NCI-H2081 treated with DMSO at 0.1 percent for 48 hours (cell line): ENCODE measurements at regions not wholly inside any gene's neighbourhood (a gene's known extent, or its start where the extent isn't known, plus 50 kb on each side); places are given as distances from the start of the nearest gene placed in this dataset.
"Not testable (repeated sequence)": the region's sequence is repeated elsewhere in the genome, so short reads cannot be mapped to it uniquely, and the experiment has no call there.

Experiments used
- DNase-seq: peaks from one replicate; lab custom pipeline; 2025; lab: John Stamatoyannopoulos, UW

DNA sequence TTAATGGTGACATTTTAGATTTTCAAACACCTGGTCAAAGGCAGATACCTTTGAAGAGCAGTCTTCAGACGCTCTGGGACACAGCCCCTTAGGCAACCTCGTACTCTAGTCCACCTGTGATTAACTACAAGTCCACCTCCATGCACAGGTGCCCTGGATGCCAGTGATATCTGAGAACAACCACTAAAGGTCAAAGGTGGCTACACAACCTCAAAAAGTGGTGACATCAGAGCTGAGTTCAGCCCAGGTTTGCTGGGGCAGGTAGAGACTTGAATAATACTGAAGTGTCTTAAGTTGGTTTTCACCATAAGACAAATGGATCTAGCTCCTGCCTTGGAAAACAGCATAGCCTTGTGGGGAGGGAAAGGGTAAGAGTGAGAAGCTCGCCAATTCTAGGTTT lies 143.4 kb upstream of the ADO start:
- DNase-seq, result no peak

- DNase-seq, result no peak
Observed at GRCh38 chr10:62662486-62662885, 142.0 kb upstream of the ADO start.

GRCh38 chr10:62665771-62666170 lies 138.7 kb upstream of the ADO start:
- no peak for DNase-seq

DNA sequence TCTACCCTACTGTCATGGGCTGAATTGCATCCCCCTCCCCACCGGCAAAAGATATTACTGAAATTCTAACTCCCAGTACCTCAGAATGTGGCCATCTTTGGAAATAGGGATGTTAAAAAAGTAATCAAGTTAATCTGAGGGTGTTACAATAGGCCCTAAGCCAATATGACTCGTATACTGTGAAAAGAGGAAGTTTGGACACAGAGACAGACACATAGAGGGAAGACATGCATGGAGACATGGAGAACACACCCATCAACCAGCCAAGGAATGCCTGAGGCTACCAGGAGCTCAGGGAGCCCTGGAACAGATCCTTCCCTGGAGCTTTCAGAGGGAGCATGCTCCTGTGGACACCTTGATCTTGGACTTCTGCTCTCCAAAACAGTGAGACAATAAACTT lies 138.2 kb upstream of the ADO start:
- no peak for DNase-seq

DNA sequence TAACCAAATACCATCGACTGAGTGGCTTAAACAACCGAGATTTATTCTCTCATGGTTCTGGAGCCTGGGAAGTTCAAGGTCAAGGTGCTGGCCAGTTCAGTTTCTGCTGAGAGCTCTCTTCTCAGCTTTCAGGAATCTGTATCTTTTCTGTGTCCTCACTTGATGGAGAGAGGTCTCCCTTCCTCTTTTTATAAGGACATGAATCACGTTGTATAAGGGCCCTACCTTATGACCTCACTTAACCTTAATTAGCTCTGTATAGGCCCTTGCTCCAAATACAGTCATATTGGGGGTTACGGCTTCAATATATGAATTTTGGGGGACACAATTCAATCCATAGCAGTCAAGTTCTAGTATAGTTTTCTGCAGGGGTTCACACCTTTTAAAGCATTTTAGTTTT lies 135.2 kb upstream of the ADO start:
- no peak for DNase-seq

DNA sequence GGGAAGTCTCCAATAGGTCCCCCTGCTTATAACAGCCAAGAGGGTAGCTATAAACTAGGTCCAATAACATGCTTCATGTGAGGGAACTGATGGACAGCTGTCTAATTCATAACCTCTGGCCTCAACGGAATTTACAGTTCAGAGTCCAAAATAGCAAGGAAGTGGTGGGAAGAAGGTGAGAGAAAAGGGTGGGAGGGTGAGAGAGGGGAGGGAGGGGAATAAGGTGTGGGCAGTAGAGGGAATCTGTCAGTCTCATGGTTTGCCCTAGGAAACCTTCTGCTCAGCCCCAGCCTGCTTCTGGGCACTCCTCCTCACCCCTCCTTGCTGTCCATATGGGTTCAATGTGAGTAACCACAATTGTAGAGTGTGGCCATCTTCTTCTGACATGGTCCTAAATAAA lies 133.4 kb upstream of the ADO start:
- DNase-seq, result no peak

DNA sequence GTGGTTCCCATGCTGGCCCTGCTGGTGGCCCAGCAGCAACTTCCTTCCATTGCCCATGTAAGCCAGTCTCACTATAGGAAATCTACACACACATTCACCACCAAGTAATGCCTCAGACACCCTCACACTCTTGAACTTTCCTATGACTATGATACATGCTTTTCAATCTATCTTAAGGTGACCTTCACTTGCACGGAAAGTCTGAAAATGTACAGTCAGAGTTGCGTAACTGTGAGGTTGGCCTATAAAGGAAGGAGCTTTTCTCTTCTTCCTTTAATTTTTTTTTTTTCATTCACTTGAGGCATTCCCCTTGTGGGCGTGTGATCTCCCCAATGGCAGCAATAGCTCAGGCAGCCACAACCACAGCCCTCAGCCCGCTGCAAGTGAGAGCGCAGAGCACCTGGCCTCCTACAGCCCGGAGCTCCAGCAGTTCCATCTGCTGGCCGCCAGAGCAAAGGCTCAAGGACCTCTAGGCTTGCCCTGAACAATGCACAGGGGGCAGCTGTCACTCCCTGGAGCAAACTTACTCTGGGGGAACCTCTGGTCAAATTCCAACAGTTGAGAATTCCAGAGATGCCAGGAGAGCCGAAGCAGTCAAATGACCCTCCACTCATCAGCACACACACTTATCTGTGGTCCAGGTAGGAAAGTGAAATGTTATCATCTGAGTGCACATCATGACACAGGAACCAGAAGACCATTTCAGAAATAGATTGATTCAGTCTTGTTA lies 123.1 kb upstream of the ADO start:
- no peak for DNase-seq

GRCh38 chr10:62684911-62685310 lies 119.6 kb upstream of the ADO start:
- DNase-seq, result no peak

DNA sequence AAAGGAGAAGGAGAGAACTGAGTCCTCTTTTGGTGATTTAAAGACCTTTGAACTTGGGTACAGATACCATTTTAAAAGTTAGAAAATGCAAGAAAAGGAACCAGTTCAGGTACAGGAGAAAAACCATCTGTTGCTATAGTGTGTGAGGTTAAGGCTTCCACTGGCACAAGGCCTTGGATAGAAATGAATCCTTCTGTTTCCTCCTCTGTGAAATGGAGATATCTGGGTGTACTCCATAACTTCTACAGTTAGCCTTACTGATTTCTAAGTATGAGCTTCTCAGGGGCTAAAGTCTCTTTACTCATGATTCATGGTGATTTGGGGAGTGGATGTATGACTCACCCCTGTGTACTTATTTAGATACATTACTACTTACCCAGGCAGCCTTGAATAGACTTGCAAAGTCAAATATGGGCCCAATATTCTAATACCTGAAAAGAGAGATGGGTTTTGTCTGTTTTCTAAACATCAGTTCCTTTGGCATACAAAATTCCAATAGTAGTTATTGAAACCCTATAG lies 117.2 kb upstream of the ADO start:
- no peak for DNase-seq

- DNase-seq, result no peak
Observed at GRCh38 chr10:62688971-62689700, 115.4 kb upstream of the ADO start.

- no peak for DNase-seq
Observed at GRCh38 chr10:62689712-62690111, 114.8 kb upstream of the ADO start.

GRCh38 chr10:62690703-62691102 lies 113.8 kb upstream of the ADO start:
- no peak for DNase-seq

DNA sequence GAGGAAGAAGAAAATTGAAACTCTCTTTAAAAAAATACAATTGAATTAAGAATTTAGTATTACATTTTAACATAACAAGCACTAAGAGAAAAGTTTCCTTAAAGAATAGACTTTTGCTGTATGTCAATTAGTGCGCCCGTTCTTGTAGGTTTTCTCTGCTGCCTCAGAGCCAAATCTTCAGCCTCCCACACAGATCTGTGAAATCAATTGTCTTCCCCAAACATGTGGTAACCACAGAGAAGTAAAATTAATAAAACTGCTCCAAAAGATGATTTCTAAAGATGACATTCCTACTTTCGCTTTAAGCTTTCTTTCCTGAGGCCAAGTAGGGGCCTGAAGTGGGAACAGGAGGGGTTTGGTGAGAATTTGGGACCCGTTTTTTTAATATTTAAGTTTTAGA lies 113.2 kb upstream of the ADO start:
- no peak for DNase-seq

DNA sequence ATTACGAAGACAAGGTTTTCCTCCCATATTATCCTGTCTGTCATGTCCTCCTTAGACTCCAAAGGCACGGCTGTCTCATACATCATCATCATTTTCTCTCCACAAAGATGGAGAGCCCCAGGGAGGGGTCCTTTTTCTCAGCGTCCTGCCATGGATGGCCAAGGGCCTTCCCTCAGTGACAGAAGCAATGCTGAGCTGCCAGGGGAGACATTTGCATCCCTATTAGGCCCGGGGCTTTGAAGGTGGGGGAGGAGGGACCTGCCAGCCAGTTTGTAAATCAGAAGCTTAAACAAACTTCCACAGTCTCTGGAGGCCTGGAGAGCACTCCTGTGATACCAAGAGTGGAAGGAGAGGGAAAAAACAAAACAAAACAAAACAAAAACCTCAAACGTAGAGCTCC lies 112.4 kb upstream of the ADO start:
- no peak for DNase-seq

GRCh38 chr10:62693306-62693705 lies 111.2 kb upstream of the ADO start:
- no peak for DNase-seq

GRCh38 chr10:62694537-62695126 lies 109.9 kb upstream of the ADO start:
- DNase-seq, result no peak

DNA sequence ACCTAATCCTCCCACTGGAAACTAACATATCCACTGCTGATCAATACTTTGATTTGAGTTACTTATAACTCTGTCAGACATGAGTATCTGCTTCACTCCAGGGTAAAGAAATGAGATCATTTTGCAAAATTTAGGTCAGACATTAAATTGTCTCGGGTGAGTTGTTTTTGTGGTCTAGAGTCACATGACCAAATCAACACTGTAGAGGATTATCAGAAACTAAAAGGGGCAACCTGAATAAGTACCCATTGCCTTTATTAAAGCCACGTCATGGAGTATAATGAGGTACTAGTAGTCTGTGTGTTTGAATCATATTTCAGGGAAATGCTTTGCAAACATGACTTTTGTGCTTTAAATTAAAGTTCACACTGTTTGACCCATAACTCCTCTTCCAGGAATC lies 107.7 kb upstream of the ADO start:
- no peak for DNase-seq

- no peak for DNase-seq
Observed at GRCh38 chr10:62699148-62699547, 105.4 kb upstream of the ADO start.

DNA sequence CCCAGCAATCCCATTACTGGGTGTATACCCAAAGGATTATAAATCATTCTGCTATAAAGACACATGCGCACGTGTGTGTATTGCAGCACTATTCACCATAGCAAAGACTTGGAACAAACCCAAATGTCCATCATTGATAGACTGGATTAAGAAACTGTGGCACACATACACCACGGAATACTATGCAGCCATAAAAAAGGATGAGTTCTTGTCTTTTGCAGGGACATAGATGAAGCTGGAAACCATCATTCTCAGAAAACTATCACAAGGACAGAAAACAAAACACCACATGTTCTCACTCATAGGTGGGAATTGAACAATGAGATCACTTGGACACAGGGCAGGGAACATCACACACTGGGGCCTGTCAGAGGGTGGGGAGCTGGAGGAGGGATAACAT lies 100.4 kb upstream of the ADO start:
- DNase-seq, result not testable (repeated sequence)

GRCh38 chr10:62705789-62706188 lies 98.7 kb upstream of the ADO start:
- DNase-seq, result no peak

GRCh38 chr10:62707810-62708209 lies 96.7 kb upstream of the ADO start:
- DNase-seq, result no peak

DNA sequence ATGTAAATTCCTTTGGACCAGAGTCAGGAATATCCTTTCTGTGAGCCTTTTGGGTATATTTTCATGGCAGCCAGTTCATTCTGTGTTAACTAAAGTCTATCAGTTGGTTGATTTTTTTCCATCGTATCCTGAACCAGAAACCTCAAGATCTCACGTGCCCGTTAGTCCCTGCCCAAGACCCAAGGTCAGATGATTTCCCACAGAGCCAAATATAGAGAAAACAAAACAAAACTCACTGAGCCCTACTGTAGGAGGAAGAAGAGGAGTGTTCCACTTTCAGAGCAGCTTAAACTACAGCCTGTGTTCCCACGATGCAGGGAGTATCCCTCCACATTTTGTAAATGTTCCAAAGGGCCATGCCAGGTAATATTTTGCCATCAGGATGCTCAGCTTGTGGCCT lies 96.0 kb upstream of the ADO start:
- DNase-seq, result no peak

DNA sequence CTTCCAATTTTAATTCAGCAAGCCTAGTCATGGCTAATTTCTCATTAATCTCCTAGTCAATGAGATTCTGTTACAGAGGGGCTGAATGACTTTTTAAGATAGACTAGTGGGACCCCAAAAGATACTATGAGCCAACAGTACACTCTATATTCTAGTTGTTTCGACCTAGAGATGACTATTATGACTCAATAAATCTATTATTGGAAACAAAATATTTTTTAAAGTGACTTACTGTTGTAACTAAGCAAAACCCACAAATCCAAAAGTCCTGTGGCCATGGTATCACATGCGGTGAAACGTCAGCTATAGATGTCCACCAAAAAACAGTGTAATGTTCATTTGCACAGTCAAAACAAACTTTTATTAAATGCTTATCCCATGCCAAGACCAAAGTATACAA lies 95.3 kb upstream of the ADO start:
- no peak for DNase-seq
